DMS153 treated with DMSO at 0.1 percent for 48 hours (cell line): ENCODE measurements at regions not wholly inside any gene's neighbourhood (a gene's known extent, or its start where the extent isn't known, plus 50 kb on each side); places are given as distances from the start of the nearest gene placed in this dataset.
"Not testable (repeated sequence)": the region's sequence is repeated elsewhere in the genome, so short reads cannot be mapped to it uniquely, and the experiment has no call there.

Source experiments
- DNase-seq: peaks from one replicate; lab custom pipeline; 2025; ENCODE audit not compliant: unreplicated experiment; lab: John Stamatoyannopoulos, UW

- DNase-seq, result not testable (repeated sequence)
Observed at GRCh38 chr7:6989968-6990367, 163.9 kb upstream of the CCZ1B start.

DNA sequence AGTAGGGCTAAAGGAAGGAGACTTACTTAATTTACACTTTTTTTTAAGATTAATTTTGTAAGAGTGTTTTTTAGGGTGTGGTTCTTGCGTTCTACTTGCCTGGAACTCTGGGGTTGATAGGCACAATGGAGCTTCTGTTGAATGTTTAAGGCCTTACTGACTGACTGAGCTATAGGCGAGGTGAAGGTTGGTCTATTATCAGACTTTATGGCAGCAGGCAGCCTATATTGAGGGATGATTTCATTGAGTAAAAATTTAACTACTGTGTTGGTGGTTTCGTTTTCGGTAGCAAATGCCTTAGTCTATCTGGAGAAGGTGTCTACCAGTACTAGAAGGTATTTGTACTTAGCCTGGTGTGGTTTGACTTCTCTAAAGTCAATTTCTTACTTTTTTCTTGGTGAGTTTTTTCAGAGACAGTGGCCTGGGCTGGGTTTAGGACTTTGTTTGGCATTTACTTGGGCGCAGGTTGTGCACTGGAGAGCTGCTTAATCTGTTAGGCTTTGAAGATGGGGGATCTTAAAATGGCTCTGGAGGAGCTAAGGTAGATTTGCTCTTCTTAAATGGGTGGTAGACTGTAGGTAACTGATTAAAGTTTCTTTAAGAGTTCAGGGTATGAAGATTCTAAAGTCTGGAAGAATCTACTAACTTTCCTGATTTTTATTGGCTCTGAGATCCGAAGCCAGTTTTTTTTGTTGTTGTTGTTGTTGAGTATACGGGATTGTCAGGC, 164.5 kb upstream of the CCZ1B start:
- not testable (repeated sequence) for DNase-seq

DNA sequence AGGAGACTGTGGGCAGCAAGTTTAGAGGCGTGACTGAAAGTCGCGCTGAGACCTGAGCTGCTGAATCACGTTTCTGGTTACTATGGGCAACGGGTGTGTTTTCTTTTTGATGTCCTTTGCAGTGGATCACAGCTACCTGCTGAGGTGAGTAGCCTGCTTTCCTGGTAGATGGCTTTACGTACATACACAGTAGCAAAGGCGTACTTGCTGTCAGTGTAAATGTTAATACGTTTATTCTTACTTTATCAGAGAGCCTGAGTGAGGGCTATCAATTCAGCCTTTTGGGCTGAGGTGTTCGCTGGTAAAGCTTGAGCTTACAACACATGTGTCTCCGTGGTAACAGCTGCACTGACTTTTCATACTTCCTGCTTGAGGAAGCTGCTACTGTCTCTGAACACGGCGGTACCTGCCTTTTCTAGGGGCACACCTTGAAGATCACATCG, 165.1 kb upstream of the CCZ1B start:
- DNase-seq, result peak; percentile 28

GRCh38 chr7:6991686-6992085, 165.6 kb upstream of the CCZ1B start:
- DNase-seq, result not testable (repeated sequence)

- DNase-seq, result not testable (repeated sequence)
Observed at GRCh38 chr7:6992133-6992532, 166.1 kb upstream of the CCZ1B start.

DNA sequence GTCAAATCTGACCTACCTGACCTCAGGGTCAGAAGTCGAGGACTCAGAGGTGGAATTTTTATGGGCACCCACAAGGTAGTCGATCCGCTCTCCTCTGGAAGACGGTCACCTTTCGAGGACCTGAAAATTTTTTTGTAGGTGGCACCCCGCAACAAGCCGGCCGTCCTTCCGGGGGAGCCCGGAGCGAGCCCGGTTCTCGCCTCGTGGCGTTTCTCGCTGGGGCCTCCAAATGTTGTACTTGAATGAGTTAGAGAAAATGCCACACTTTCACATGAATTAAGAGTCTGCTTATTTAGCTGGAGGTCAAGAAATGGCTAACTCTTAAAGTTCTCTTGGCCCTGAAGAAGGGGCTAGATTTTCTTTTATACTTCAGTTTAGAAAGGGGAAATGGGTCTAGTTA, 169.0 kb upstream of the CCZ1B start:
- not testable (repeated sequence) for DNase-seq

- DNase-seq, result not testable (repeated sequence)
Observed at GRCh38 chr7:6995493-6996289, 169.6 kb upstream of the CCZ1B start.

- DNase-seq, result not testable (repeated sequence)
Observed at GRCh38 chr7:6999067-6999666, 173.1 kb upstream of the CCZ1B start.

- peak; percentile 69 for DNase-seq
Observed at GRCh38 chr7:7002418-7003062, 176.5 kb upstream of the CCZ1B start.

- DNase-seq, result no peak
Observed at GRCh38 chr7:7005303-7005702, 177.0 kb upstream of the C1GALT1 start.

- DNase-seq, result not testable (repeated sequence)
Observed at GRCh38 chr7:7005949-7006348, 176.4 kb upstream of the C1GALT1 start.

GRCh38 chr7:7011241-7011640, 171.1 kb upstream of the C1GALT1 start:
- not testable (repeated sequence) for DNase-seq

DNA sequence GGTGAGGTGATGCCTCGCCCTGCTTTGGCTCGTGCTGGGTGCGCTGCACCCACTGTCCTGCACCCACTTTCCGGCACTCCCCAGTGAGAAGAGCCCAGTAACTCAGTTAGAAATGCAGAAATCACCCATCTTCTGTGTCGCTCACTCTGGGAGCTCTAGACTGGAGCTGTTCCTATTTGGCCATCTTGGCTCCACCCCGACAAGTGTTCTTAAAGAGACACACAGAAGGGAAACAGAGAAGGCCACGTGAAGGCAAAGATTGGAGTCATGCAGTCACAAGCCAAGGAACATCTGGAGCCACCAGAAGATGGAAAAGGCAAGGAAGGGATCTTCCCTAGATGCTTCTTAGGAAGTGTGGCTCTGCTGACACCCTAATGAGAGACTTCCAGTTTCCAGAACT, 170.6 kb upstream of the C1GALT1 start:
- not testable (repeated sequence) for DNase-seq

DNA sequence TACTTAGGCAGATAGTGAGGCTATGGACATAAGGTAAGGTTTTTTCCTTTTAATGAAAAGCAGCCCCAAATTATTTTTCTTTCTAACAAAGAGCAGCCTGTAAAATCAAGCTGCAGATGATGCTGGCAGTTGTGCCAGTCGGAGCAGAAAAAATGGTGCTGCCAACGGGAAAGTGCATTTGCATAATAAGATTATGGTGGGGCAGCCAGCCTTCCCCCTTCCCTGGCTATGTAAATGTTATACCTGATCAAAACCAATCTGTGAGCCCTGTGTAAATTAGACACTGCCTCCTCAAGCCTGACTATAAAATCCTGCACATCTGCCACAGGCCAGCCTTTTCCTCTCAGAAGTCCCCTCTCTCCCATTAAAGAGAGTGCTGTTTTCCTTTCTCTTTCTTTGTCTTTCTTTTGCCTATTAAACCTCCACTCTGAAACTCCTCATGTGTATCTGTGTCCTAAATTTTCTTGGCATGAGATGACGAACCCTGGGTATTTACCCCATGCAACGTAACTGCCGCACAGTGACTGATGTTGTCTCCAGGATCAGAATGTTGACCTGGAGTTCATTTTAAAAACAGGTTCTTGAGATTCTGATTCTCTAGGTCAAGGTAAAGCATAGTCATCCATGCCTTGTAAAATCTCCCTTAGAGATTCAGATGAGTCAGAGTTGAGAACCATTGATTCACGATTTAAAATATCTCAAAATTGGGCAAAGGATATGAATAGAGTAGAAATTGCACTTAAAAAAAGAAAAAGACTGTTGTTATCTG, 167.3 kb upstream of the C1GALT1 start:
- no peak for DNase-seq

DNA sequence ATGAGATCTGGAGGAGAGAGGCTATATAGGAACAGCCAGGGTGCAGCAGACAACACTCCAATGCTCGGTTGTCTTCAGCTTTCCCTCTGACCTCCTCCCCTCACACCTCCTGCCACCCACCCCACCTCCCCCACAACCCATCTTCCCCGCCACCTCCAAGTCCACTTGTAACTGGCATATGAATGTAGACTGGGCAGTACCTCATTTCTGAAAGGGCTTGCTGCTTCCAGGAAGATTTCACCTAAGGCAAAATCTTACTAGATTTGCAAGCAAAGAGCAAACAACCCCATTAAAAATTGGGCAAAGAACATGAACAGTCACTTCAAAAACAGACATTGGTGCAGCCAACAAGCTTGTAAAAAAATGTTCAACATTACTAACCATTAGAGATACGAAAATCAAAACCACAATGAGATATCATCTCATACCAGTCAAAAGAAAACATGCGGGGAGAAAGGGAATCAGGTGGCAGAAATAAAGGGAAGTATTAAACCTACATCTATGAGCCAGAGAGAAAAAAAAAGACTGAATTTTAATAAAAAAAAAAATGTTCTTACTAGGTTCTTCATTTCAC, 164.6 kb upstream of the C1GALT1 start:
- DNase-seq, result no peak

GRCh38 chr7:7018290-7018689, 164.1 kb upstream of the C1GALT1 start:
- DNase-seq, result no peak

- DNase-seq, result no peak
Observed at GRCh38 chr7:7032221-7032620, 150.1 kb upstream of the C1GALT1 start.

DNA sequence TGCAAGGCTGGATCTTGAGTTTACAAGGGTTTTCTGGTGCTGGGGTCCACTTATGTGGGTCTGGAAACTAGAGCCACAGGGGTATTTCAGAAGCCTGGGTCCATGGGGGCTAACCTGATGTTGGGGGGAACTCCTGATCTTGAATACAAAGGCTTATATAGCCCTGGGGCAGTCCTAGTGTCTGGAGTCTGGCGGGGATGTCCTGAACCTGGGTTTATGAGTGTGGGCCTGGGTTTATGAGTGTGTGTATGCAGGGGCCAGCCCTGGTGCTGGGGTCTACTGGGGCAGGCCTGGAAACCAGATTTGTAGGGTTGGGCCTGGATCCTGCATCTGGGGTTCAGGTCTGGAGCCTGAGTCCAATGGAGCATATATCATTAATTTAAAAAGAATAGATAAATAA, 146.5 kb upstream of the C1GALT1 start:
- DNase-seq, result no peak

DNA sequence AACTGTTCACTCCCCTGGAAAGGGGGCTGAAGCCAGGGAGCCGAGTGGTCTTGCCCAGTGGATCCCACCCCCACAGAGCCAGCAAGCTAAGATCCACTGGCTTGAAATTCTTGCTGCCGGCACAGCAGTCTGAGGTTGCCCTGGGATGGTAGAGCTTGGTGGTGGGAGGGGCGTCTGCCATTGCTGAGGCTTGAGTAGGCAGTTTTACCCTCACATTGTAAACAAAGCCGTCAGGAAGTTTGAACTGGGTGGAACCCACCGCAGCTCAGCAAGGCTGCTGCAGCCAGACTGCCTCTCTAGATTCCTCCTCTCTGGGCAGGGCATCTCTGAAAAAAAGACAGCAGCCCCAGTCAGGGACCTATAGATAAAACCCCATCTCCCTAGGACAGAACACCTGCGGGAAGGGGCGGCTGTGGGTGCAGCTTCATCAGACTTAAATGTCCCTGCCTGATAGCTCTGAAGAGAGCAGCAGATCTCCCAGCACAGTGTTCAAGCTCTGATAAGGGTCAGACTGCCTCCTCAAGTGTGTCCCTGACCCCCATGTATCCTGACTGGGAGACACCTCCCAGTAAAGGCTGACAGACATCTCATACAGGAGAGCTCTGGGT, 140.0 kb upstream of the C1GALT1 start:
- DNase-seq, result not testable (repeated sequence)

- no peak for DNase-seq
Observed at GRCh38 chr7:7044806-7045205, 137.5 kb upstream of the C1GALT1 start.
